SK-N-SH (cell line): ENCODE measurements at regions not wholly inside any gene's neighbourhood (a gene's known extent, or its start where the extent isn't known, plus 50 kb on each side); places are given as distances from the start of the nearest gene placed in this dataset.

Experiments
- EZH2phosphoT487 ChIP-seq: fragments of 200-600 bp; sonication (generic); IDR thresholded peaks from 2 replicates; pipeline ENCODE4 v1.6.1; 2017; ENCODE audit warnings: low read depth, mixed run types, mild to moderate bottlenecking, antibody characterized with exemption, moderate library complexity, borderline replicate concordance
- POLR2AphosphoS5 ChIP-seq: IDR thresholded peaks from 2 replicates; pipeline ENCODE4 v1.6.1; 2012; ENCODE audit warnings: low read depth, low read length
- TAF1 ChIP-seq: IDR thresholded peaks from 2 replicates; pipeline ENCODE4 v1.6.1; 2012; ENCODE audit warnings: low read depth, mild to moderate bottlenecking, low read length, moderate library complexity, borderline replicate concordance
- TF ChIP-seq, protein P1 (sequence below): fragments of 200-600 bp; sonication (generic); IDR thresholded peaks from 2 replicates; pipeline ENCODE4 v1.6.1; 2017; ENCODE audit warnings: antibody characterized with exemption, mild to moderate bottlenecking, moderate library complexity
- TF ChIP-seq, protein P2 (sequence below): IDR thresholded peaks from 2 replicates; pipeline ENCODE4 v1.4.0; 2012; ENCODE audit warnings: low read depth

GRCh38 chr17:77385750-77386501 is 245.2 kb downstream of the SEC14L1 start:
- TF ChIP-seq TAF1 (no peak), EZH2phosphoT487 (no peak), POLR2AphosphoS5 (no peak)
- TF ChIP-seq, protein P1, sequence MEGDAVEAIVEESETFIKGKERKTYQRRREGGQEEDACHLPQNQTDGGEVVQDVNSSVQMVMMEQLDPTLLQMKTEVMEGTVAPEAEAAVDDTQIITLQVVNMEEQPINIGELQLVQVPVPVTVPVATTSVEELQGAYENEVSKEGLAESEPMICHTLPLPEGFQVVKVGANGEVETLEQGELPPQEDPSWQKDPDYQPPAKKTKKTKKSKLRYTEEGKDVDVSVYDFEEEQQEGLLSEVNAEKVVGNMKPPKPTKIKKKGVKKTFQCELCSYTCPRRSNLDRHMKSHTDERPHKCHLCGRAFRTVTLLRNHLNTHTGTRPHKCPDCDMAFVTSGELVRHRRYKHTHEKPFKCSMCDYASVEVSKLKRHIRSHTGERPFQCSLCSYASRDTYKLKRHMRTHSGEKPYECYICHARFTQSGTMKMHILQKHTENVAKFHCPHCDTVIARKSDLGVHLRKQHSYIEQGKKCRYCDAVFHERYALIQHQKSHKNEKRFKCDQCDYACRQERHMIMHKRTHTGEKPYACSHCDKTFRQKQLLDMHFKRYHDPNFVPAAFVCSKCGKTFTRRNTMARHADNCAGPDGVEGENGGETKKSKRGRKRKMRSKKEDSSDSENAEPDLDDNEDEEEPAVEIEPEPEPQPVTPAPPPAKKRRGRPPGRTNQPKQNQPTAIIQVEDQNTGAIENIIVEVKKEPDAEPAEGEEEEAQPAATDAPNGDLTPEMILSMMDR: no peak
- TF ChIP-seq, protein P2, sequence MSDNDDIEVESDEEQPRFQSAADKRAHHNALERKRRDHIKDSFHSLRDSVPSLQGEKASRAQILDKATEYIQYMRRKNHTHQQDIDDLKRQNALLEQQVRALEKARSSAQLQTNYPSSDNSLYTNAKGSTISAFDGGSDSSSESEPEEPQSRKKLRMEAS: no peak
